Ishikawa (cell line): ENCODE measurements at regions not wholly inside any gene's neighbourhood (a gene's known extent, or its start where the extent isn't known, plus 50 kb on each side); places are given as distances from the start of the nearest gene placed in this dataset.

Source experiments
- CEBPB ChIP-seq: IDR thresholded peaks from 2 replicates; pipeline ENCODE4 v1.6.1; 2012
- CREB1 ChIP-seq: IDR thresholded peaks from 2 replicates; pipeline ENCODE4 v1.6.1; 2012; ENCODE audit warnings: low read depth
- EGR1 ChIP-seq: IDR thresholded peaks from 2 replicates; pipeline ENCODE4 v1.6.1; 2012
- EP300 ChIP-seq: IDR thresholded peaks from 2 replicates; pipeline ENCODE4 v1.6.1; 2012; ENCODE audit warnings: borderline replicate concordance
- FOXM1 ChIP-seq: IDR thresholded peaks from 2 replicates; pipeline ENCODE4 v1.6.1; 2012; ENCODE audit warnings: low read depth, borderline replicate concordance
- MAX ChIP-seq: IDR thresholded peaks from 2 replicates; pipeline ENCODE4 v1.6.1; 2012
- NFIC ChIP-seq: IDR thresholded peaks from 2 replicates; pipeline ENCODE4 v1.6.1; 2012
- RAD21 ChIP-seq: IDR thresholded peaks from 2 replicates; pipeline ENCODE4 v1.6.1; 2012; ENCODE audit warnings: low read depth
- TAF1 ChIP-seq: IDR thresholded peaks from 2 replicates; pipeline ENCODE4 v1.6.1; 2012; ENCODE audit warnings: low read depth, mild to moderate bottlenecking
- TCF12 ChIP-seq: IDR thresholded peaks from 2 replicates; pipeline ENCODE4 v1.6.1; 2012; ENCODE audit warnings: low read depth
- TEAD4 ChIP-seq: IDR thresholded peaks from 2 replicates; pipeline ENCODE4 v1.6.1; 2012
- USF1 ChIP-seq: IDR thresholded peaks from 2 replicates; pipeline ENCODE4 v1.6.1; 2012
- YY1 ChIP-seq: IDR thresholded peaks from 2 replicates; pipeline ENCODE4 v1.6.1; 2012; ENCODE audit warnings: low read depth
- ZBTB7A ChIP-seq: IDR thresholded peaks from 2 replicates; pipeline ENCODE4 v1.6.1; 2012; ENCODE audit warnings: low read depth
- TF ChIP-seq, protein P1 (sequence below): IDR thresholded peaks from 2 replicates; pipeline ENCODE4 v1.6.1; 2012; ENCODE audit warnings: low read depth, mild to moderate bottlenecking

DNA sequence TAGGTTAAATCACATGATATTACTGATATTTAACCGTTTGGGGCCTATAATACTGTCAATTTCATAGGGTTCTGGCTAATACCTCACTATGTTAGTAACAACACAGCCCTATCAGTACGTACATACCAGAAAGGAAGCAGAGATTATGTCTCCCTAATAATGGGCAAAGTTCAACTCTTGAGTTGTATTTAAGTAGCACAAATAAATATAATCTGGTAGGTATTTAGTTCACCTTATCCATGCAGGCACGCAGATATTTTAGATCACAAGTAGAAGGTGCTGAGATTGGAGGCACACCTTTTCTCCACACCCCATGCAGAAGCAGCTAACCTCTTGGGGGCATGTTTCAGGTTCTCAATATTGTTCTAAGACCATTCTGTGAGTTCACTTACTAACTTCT, 118.9 kb downstream of the IRS1 start:
- TF ChIP-seq FOXM1: no peak
- no peak for TF ChIP-seq ZBTB7A
- no peak for TF ChIP-seq EP300
- no peak for TF ChIP-seq TEAD4
- TF ChIP-seq MAX: no peak
- TF ChIP-seq CEBPB: no peak
- TF ChIP-seq USF1: no peak
- no peak for TF ChIP-seq RAD21
- no peak for TF ChIP-seq CREB1
- TF ChIP-seq TCF12: no peak
- TF ChIP-seq, protein P1, sequence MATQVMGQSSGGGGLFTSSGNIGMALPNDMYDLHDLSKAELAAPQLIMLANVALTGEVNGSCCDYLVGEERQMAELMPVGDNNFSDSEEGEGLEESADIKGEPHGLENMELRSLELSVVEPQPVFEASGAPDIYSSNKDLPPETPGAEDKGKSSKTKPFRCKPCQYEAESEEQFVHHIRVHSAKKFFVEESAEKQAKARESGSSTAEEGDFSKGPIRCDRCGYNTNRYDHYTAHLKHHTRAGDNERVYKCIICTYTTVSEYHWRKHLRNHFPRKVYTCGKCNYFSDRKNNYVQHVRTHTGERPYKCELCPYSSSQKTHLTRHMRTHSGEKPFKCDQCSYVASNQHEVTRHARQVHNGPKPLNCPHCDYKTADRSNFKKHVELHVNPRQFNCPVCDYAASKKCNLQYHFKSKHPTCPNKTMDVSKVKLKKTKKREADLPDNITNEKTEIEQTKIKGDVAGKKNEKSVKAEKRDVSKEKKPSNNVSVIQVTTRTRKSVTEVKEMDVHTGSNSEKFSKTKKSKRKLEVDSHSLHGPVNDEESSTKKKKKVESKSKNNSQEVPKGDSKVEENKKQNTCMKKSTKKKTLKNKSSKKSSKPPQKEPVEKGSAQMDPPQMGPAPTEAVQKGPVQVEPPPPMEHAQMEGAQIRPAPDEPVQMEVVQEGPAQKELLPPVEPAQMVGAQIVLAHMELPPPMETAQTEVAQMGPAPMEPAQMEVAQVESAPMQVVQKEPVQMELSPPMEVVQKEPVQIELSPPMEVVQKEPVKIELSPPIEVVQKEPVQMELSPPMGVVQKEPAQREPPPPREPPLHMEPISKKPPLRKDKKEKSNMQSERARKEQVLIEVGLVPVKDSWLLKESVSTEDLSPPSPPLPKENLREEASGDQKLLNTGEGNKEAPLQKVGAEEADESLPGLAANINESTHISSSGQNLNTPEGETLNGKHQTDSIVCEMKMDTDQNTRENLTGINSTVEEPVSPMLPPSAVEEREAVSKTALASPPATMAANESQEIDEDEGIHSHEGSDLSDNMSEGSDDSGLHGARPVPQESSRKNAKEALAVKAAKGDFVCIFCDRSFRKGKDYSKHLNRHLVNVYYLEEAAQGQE: no peak
- no peak for TF ChIP-seq NFIC
- TF ChIP-seq EGR1: no peak
- no peak for TF ChIP-seq YY1

DNA sequence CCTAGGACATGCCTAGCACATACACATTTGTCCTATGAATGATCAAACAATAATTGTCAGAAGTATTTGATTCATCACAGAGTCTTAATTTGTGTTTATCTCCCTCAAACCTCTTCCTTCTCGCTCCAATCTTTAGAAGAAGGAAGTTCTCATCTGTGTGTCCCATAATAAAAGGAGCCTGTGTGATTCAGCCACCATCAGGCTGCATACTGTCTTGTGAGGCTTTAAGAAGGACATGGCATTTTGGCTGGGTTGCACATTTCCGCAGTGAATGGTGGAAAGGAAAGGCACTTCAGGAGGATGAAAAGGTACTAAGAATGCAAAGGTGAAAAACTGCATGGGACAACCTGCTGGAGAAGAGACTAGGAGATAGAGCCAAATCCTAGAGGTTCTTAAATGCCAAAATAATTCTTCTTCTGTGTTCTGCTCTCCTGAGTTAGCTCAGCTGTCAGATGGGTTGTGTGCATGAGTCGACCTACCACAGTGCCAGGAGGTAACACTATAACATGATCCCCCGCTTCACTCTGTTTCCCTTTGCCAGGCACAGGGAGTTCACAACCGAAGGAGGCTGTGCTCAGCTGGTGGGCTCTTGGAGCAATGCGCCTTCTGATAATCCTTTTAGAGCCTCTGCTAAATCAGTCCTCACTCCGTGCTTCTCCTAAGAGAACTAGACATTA, 120.1 kb downstream of the IRS1 start:
- no peak for TF ChIP-seq ZBTB7A
- no peak for TF ChIP-seq CEBPB
- no peak for TF ChIP-seq NFIC
- TF ChIP-seq USF1: no peak
- TF ChIP-seq TAF1: no peak
- TF ChIP-seq CREB1: no peak
- TF ChIP-seq, protein P1: no peak

DNA sequence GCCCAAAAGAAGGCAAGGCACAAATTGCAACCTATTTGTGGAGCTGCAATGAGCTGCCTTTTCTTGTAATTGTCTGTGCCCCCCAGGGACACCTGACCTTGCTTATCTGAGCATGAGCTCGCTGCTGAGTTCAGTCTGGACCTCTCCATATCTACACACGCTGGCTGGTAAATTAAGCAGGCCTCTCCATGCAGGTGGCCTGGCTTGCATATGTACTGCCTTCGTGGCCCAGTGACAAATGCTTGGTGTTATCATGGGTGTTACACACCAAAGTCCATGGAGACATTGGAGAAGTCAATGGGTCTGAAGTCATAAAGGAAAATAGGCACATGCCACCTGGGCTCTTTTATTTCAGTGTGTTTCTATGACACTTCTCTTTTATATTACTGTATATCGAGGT, 121.2 kb downstream of the IRS1 start:
- TF ChIP-seq EP300 (no peak), FOXM1 (no peak), NFIC (no peak), CREB1 (no peak), YY1 (no peak), TAF1 (no peak), USF1 (no peak), EGR1 (no peak), MAX (no peak), TEAD4 (no peak), TCF12 (no peak), ZBTB7A (no peak)
- TF ChIP-seq, protein P1: no peak

GRCh38 chr2:226677080-226677479, 122.5 kb downstream of the IRS1 start:
- TF ChIP-seq TAF1 (no peak), TEAD4 (no peak), NFIC (no peak), CEBPB (no peak), TCF12 (no peak), MAX (no peak), EP300 (no peak), RAD21 (no peak), EGR1 (no peak), YY1 (no peak), ZBTB7A (no peak), FOXM1 (no peak), USF1 (no peak)
- TF ChIP-seq, protein P1: no peak
